HCT116 (cell line): ENCODE measurements at regions not wholly inside any gene's neighbourhood (a gene's known extent, or its start where the extent isn't known, plus 50 kb on each side); places are given as distances from the start of the nearest gene placed in this dataset.
"Not testable (repeated sequence)": the region's sequence is repeated elsewhere in the genome, so short reads cannot be mapped to it uniquely, and the experiment has no call there.

Experiments used
- ATAC-seq: fragments of 200-7000 bp; cut with Tn5 transposase; 2 replicates; pipeline ENCODE4 v1.9.1; 2020; ENCODE audit warnings: mild to moderate bottlenecking, moderate library complexity
- BruUV-seq: library from RNA; stranded (reverse); fragments of 400-500 nt; replicated peaks from 2 replicates; lab custom pipeline; 2021; lab: Mats Ljungman, UMichigan
- CTCF ChIA-PET: fragments of 300-600 bp; sonication (Branson Sonifier 250); formaldehyde crosslinking; loops from one replicate; lab custom pipeline; 2021; ENCODE audit warnings: antibody characterized with exemption; lab: Charles Lee
- POLR2A ChIA-PET: fragments of 300-600, 350-600 bp; sonication (Branson Sonifier 250); formaldehyde crosslinking; loops from one replicate; lab custom pipeline; 2021; ENCODE audit warnings: antibody characterized with exemption; lab: Charles Lee
- RAD21 ChIA-PET, 2 experiments: fragments of 300-600 bp; sonication (Branson Sonifier 250); formaldehyde crosslinking; loops; one replicate each; lab custom pipeline; 2023; ENCODE audit warnings: low total read pairs in 2 of 2; ENCODE audit not compliant: uncharacterized antibody in 2 of 2, unreplicated experiment in 2 of 2, low non-redundant PET in 1 of 2; lab: Charles Lee
- DNase-seq: peaks from one replicate; pipeline ENCODE4 v3.0.0-alpha.2; 2010; ENCODE audit warnings: low read depth, low spot score
- H2AFZ ChIP-seq: fragments of 200-600 bp; shearing (Covaris generic), sonication (generic); 2 replicates; pipeline ENCODE4 v1.6.1; 2017; ENCODE audit warnings: low read depth, mixed run types, mixed read lengths, antibody characterized with exemption, low read length; ENCODE audit not compliant: poor library complexity, severe bottlenecking
- H3K27ac ChIP-seq: 2 replicates; pipeline ENCODE4 v1.5.1; 2012; ENCODE audit warnings: low read depth, low read length
- H3K27me3 ChIP-seq: fragments of 200-600 bp; sonication (generic); 2 replicates; pipeline ENCODE4 v1.6.1; 2016; ENCODE audit warnings: mixed run types, low read length, mixed read lengths; ENCODE audit not compliant: insufficient read depth
- H3K36me3 ChIP-seq, 2 experiments: fragments of 200-500 bp in 1 of 2; fragments of 200-600 bp in 1 of 2; sonication (Bioruptor generic) in 1 of 2; sonication (generic) in 1 of 2; 2 replicates each; pipeline versions ENCODE4 v1.5.1 to v1.6.1; 2014 to 2016; ENCODE audit warnings: low read length in 2 of 2, inconsistent platforms in 1 of 2, mixed read lengths in 1 of 2, mixed run types in 1 of 2; ENCODE audit not compliant: insufficient read depth in 2 of 2, control insufficient read depth in 1 of 2
- H3K4me1 ChIP-seq, 2 experiments: fragments of 200-600 bp in 1 of 2; sonication (generic) in 1 of 2; 2 replicates each; pipeline versions ENCODE4 v1.5.1 to v1.6.1; 2012 to 2017; ENCODE audit warnings: low read length in 2 of 2, inconsistent platforms in 1 of 2, mild to moderate bottlenecking in 1 of 2, mixed read lengths in 1 of 2, mixed run types in 1 of 2, moderate library complexity in 1 of 2; ENCODE audit not compliant: insufficient read depth in 2 of 2, control insufficient read depth in 1 of 2
- H3K4me2 ChIP-seq: fragments of 200-600 bp; sonication (generic); 2 replicates; pipeline ENCODE4 v1.6.1; 2017; ENCODE audit warnings: mixed run types, low read length, mixed read lengths
- H3K4me3 ChIP-seq, 2 experiments: fragments of 200-600 bp in 1 of 2; sonication (generic) in 1 of 2; replicated peaks in 1 of 2; 2 replicates each; pipeline ENCODE4 v1.5.1; 2011 to 2016; ENCODE audit warnings: low read length in 2 of 2, control low read depth in 1 of 2, low read depth in 1 of 2, mild to moderate bottlenecking in 1 of 2, mixed read lengths in 1 of 2, mixed run types in 1 of 2
- H3K79me2 ChIP-seq: fragments of 200-600 bp; sonication (generic); 2 replicates; pipeline ENCODE4 v1.6.1; 2017; ENCODE audit warnings: mild to moderate bottlenecking, mixed run types, low read length, moderate library complexity, mixed read lengths; ENCODE audit not compliant: insufficient read depth
- H3K9ac ChIP-seq: fragments of 200-600 bp; sonication (generic); 2 replicates; pipeline ENCODE4 v1.6.1; 2016; ENCODE audit warnings: low read length, mixed read lengths
- H3K9me2 ChIP-seq: fragments of 200-600 bp; sonication (generic), shearing (Covaris generic); 2 replicates; pipeline ENCODE4 v1.6.1; 2017; ENCODE audit warnings: mixed run types, mild to moderate bottlenecking, moderate library complexity; ENCODE audit not compliant: insufficient read depth
- H3K9me3 ChIP-seq, 2 experiments: fragments of 200-500 bp in 1 of 2; fragments of 200-600 bp in 1 of 2; sonication (Bioruptor generic) in 1 of 2; sonication (generic) in 1 of 2; 2 replicates each; pipeline ENCODE4 v1.6.1; 2014 to 2017; ENCODE audit warnings: low read length in 2 of 2, mixed read lengths in 2 of 2, inconsistent platforms in 1 of 2, low read depth in 1 of 2, mild to moderate bottlenecking in 1 of 2, mixed run types in 1 of 2, moderate library complexity in 1 of 2; ENCODE audit not compliant: control insufficient read depth in 1 of 2, insufficient read depth in 1 of 2
- H4K20me1 ChIP-seq: fragments of 200-600 bp; sonication (generic), shearing (Covaris generic); 2 replicates; pipeline ENCODE4 v1.6.1; 2017; ENCODE audit warnings: mixed run types, mild to moderate bottlenecking, moderate library complexity; ENCODE audit not compliant: insufficient read depth
- JUND ChIP-seq: IDR thresholded peaks from 2 replicates; pipeline ENCODE4 v1.6.1; 2012
- POLR2A ChIP-seq: IDR thresholded peaks from 2 replicates; pipeline ENCODE4 v1.7.0; 2011; ENCODE audit warnings: borderline replicate concordance; ENCODE audit not compliant: insufficient read depth, insufficient read length; ENCODE audit errors: extremely low read depth
- SIN3A ChIP-seq: IDR thresholded peaks from 2 replicates; pipeline ENCODE4 v1.6.1; 2012; ENCODE audit warnings: low read depth
- ZFX ChIP-seq: fragments of 450-650 bp; IDR thresholded peaks from 2 replicates; pipeline ENCODE4 v1.6.1; 2017
- ZNF274 ChIP-seq: fragments of 200-500 bp; sonication (Bioruptor generic); IDR thresholded peaks from 2 replicates; pipeline ENCODE4 v1.6.1; 2014; ENCODE audit warnings: mild to moderate bottlenecking, low read depth, low read length, inconsistent platforms
- intact Hi-C: fragments of 100-400 bp; cut with micrococcal nuclease; formaldehyde crosslinking; loops from 2 replicates; pipeline ENCODE4 v1.10.0; 2022
- TF ChIP-seq, protein P1 (sequence below), 3 experiments: fragments of 200-600 bp in 1 of 3; sonication (generic) in 1 of 3; IDR thresholded peaks in 2 of 3; conservative IDR thresholded peaks in 1 of 3; 2 replicates each; pipeline ENCODE4 v1.5.1; 2012 to 2017; ENCODE audit warnings: low read depth in 2 of 3, low read length in 2 of 3, antibody characterized with exemption in 1 of 3, borderline replicate concordance in 1 of 3, control low read depth in 1 of 3, mild to moderate bottlenecking in 1 of 3, mixed read lengths in 1 of 3, mixed run types in 1 of 3, moderate library complexity in 1 of 3; ENCODE audit not compliant: insufficient read depth in 1 of 3
- TF ChIP-seq, protein P2 (sequence below): IDR thresholded peaks from 2 replicates; pipeline ENCODE4 v1.6.1; 2012; ENCODE audit warnings: low read depth

DNA sequence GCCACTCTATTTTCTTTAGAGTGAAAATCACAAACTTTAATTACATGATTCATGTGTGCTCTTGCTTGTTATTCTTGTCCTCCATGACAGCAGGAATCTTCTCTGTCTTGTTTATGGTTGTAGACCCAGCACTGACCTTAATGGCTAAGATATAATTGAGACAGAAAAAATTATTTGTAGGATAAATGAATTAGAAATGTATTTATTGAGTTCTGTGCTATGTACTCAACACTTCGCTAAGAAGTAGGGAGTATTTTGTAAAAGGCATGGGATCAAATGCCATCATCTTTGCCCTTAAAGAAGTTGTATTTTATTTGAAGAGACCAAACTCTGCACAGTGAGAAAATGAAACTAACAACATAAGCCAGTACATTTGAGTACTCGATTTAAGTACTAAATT lies 71.2 kb downstream of the CBLN4 start:
- BruUV-seq, result no TSS peak

DNA sequence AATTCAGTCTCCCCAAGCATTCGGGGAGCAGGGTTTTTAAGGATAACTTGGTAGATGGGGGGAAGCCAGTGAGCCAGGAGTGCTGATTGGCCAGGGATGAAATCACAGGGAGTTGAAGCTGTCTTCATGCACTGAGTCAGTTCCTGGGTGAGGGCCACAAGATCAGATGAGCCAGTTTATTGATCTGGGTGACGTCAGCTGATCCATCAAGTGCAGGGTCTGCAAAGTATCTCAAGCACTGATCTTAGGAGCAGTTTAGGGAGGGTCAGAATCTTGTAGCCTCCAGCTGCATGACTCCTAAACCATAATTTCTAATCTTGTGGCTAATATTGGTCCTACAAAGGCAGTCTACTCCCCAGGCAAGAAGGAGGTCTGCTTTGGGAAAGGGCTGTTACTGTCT lies 74.4 kb downstream of the CBLN4 start:
- H3K27ac ChIP-seq, H3K27me3 ChIP-seq, BruUV-seq, H3K9me2 ChIP-seq, H3K4me1 ChIP-seq, RAD21 ChIA-PET, H3K36me3 ChIP-seq, intact Hi-C loops, H3K4me2 ChIP-seq, CTCF ChIA-PET, ATAC-seq, H3K79me2 ChIP-seq, DNase-seq, H3K4me3 ChIP-seq, H4K20me1 ChIP-seq, H3K9ac ChIP-seq, H2AFZ ChIP-seq, POLR2A ChIA-PET: not testable (repeated sequence)
- H3K9me3 ChIP-seq, result peaks cover 4 to 27% of the 10 kb centered on the region in 2 experiments; a peak in 2 of 4 replicates

More for the DNA sequence above, 71.2 kb downstream of the CBLN4 start:
- H3K9me2 ChIP-seq, result no peaks in the 10 kb centered on the region
- no peak for ATAC-seq
- no peak for DNase-seq
- no peak overlapping the region for H3K27ac ChIP-seq
- no peak overlapping the region for H2AFZ ChIP-seq
- intact Hi-C loops, result no loop called here
- H3K79me2 ChIP-seq, result no peaks in the 10 kb centered on the region
- ChIA-PET CTCF (no interaction called here), POLR2A (no interaction called here), RAD21 (no interaction called here)
- no peaks in the 10 kb centered on the region for H4K20me1 ChIP-seq
- no peak overlapping the region for H3K9ac ChIP-seq
- no peaks in the 10 kb centered on the region for H3K27me3 ChIP-seq
- no peaks in the 10 kb centered on the region for H3K4me1 ChIP-seq
- H3K36me3 ChIP-seq, result no peaks in the 10 kb centered on the region
- TF ChIP-seq JUND (no peak), ZNF274 (no peak), POLR2A (no peak), ZFX (no peak), SIN3A (no peak)
- TF ChIP-seq, protein P1, sequence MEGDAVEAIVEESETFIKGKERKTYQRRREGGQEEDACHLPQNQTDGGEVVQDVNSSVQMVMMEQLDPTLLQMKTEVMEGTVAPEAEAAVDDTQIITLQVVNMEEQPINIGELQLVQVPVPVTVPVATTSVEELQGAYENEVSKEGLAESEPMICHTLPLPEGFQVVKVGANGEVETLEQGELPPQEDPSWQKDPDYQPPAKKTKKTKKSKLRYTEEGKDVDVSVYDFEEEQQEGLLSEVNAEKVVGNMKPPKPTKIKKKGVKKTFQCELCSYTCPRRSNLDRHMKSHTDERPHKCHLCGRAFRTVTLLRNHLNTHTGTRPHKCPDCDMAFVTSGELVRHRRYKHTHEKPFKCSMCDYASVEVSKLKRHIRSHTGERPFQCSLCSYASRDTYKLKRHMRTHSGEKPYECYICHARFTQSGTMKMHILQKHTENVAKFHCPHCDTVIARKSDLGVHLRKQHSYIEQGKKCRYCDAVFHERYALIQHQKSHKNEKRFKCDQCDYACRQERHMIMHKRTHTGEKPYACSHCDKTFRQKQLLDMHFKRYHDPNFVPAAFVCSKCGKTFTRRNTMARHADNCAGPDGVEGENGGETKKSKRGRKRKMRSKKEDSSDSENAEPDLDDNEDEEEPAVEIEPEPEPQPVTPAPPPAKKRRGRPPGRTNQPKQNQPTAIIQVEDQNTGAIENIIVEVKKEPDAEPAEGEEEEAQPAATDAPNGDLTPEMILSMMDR (IDR thresholded peaks at IDR 0.05 in 2 of 3, conservative IDR thresholded peaks at IDR 0.05 in 1 of 3; ENCODE audit: borderline replicate concordance in 1 of 3, insufficient read depth in 1 of 3, low read depth in 2 of 3, low read length in 2 of 3), result no peak
- TF ChIP-seq, protein P2, sequence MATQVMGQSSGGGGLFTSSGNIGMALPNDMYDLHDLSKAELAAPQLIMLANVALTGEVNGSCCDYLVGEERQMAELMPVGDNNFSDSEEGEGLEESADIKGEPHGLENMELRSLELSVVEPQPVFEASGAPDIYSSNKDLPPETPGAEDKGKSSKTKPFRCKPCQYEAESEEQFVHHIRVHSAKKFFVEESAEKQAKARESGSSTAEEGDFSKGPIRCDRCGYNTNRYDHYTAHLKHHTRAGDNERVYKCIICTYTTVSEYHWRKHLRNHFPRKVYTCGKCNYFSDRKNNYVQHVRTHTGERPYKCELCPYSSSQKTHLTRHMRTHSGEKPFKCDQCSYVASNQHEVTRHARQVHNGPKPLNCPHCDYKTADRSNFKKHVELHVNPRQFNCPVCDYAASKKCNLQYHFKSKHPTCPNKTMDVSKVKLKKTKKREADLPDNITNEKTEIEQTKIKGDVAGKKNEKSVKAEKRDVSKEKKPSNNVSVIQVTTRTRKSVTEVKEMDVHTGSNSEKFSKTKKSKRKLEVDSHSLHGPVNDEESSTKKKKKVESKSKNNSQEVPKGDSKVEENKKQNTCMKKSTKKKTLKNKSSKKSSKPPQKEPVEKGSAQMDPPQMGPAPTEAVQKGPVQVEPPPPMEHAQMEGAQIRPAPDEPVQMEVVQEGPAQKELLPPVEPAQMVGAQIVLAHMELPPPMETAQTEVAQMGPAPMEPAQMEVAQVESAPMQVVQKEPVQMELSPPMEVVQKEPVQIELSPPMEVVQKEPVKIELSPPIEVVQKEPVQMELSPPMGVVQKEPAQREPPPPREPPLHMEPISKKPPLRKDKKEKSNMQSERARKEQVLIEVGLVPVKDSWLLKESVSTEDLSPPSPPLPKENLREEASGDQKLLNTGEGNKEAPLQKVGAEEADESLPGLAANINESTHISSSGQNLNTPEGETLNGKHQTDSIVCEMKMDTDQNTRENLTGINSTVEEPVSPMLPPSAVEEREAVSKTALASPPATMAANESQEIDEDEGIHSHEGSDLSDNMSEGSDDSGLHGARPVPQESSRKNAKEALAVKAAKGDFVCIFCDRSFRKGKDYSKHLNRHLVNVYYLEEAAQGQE, result no peak
- no peak overlapping the region for H3K4me3 ChIP-seq
- H3K4me2 ChIP-seq, result no peak overlapping the region
- peaks cover 12 to 19% of the 10 kb centered on the region in 2 experiments; a peak in 2 of 4 replicates for H3K9me3 ChIP-seq
